Suprapubic skin (tissue), 4 donors: ENCODE measurements at regions not wholly inside any gene's neighbourhood (a gene's known extent, or its start where the extent isn't known, plus 50 kb on each side); places are given as distances from the start of the nearest gene placed in this dataset.

Experiments
- EP300 ChIP-seq: sonication (generic); formaldehyde crosslinking; IDR thresholded peaks from one replicate; pipeline ENCODE4 v1.6.1; 2017; ENCODE audit warnings: antibody characterized with exemption
- POLR2A ChIP-seq, 2 donors: fragments of 450-650 bp; IDR thresholded peaks; one replicate each; pipeline ENCODE4 v1.6.1; 2017; ENCODE audit warnings: antibody characterized with exemption in 2 of 2, mild to moderate bottlenecking in 2 of 2, moderate library complexity in 2 of 2
- POLR2AphosphoS5 ChIP-seq, 3 donors: sonication (generic); formaldehyde crosslinking; IDR thresholded peaks; one replicate each; pipeline ENCODE4 v1.6.1; 2017; ENCODE audit warnings: antibody characterized with exemption in 3 of 3
- TF ChIP-seq, protein P1 (sequence below), 2 donors: fragments of 200-600 bp in 1 of 2; fragments of 450-650 bp in 1 of 2; sonication (generic) in 1 of 2; IDR thresholded peaks; one replicate each; pipeline ENCODE4 v1.5.1; 2016 to 2019; ENCODE audit warnings: antibody characterized with exemption in 2 of 2, mild to moderate bottlenecking in 1 of 2, moderate library complexity in 1 of 2

DNA sequence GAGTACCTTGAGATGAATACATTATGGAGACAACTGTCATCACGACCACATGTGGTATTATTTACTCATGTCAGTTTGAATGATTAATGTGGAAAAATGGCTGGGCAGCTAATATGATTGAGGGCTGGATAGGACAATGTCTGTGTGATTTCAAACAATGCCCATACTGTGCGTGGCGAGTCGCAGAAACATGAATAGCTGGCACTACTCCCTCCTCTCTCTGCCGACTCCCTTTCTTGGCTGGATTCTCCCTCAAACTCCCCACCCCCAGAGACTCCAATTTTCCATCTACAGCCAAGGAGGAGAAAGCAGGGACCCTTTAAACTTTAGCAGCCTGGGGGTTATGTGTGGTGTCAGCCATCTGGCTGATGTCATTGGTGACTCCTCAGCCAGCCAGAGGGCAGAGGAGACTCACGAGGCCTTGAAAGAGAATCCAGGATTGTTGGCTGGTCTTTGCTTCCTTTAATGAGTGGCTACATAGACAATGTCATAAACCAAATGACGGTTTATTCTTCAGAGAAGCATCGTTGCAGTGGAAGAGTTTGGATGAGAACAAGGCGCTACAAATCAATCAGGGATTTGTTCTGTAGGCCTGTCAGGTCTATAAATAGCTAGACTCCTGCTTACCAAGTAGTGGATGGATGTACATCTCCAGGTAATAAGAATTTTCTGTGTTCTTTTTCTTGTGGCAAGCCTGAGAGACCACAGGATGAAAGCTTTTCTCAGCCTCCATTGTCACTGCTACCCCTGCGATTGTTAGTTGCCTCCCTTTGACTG is 165.6 kb downstream of the DLEU7 start:
- TF ChIP-seq POLR2A (IDR thresholded peaks at IDR 0.05) (no peak), EP300 (no peak), POLR2AphosphoS5 (IDR thresholded peaks at IDR 0.05) (no peak)
- TF ChIP-seq, protein P1, sequence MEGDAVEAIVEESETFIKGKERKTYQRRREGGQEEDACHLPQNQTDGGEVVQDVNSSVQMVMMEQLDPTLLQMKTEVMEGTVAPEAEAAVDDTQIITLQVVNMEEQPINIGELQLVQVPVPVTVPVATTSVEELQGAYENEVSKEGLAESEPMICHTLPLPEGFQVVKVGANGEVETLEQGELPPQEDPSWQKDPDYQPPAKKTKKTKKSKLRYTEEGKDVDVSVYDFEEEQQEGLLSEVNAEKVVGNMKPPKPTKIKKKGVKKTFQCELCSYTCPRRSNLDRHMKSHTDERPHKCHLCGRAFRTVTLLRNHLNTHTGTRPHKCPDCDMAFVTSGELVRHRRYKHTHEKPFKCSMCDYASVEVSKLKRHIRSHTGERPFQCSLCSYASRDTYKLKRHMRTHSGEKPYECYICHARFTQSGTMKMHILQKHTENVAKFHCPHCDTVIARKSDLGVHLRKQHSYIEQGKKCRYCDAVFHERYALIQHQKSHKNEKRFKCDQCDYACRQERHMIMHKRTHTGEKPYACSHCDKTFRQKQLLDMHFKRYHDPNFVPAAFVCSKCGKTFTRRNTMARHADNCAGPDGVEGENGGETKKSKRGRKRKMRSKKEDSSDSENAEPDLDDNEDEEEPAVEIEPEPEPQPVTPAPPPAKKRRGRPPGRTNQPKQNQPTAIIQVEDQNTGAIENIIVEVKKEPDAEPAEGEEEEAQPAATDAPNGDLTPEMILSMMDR (IDR thresholded peaks at IDR 0.05) = no peak
